Choroid plexus epithelial cell (primary cell): ENCODE measurements at regions not wholly inside any gene's neighbourhood (a gene's known extent, or its start where the extent isn't known, plus 50 kb on each side); places are given as distances from the start of the nearest gene placed in this dataset.
"Not testable (repeated sequence)": the region's sequence is repeated elsewhere in the genome, so short reads cannot be mapped to it uniquely, and the experiment has no call there.

ENCODE experiments used
- DNase-seq: peaks from one replicate; pipeline ENCODE4 v3.0.0-alpha.2; 2010; ENCODE audit warnings: low read depth
- H3K4me3 ChIP-seq: 2 replicates; pipeline ENCODE4 v1.5.1; 2011; ENCODE audit warnings: low read depth, mild to moderate bottlenecking, control low read depth, low read length, moderate library complexity
- TF ChIP-seq, protein P1 (sequence below): conservative IDR thresholded peaks from 2 replicates; pipeline ENCODE4 v1.5.1; 2011; ENCODE audit warnings: low read depth, mild to moderate bottlenecking, control low read depth, inconsistent platforms, low read length, moderate library complexity

DNA sequence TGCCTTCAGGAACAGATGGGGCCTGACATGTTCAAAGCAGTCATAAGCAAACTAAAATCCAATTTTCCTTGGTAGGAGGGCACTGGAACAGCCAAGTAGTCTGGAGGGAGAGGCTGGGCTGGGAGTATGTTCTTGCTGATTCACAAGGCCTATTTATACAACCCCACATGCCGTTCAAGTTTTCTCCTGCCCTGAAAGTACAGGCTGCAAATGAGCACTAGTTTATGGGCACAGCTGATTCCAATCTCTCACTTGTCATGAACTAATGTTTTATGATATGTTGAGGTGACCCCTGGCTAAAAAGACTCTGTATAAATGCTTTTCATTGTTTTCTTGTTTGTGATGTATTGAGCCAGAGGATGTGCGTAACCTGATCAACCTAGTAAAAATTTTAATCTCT, 183.4 kb upstream of the SRD5A2 start:
- TF ChIP-seq, protein P1, sequence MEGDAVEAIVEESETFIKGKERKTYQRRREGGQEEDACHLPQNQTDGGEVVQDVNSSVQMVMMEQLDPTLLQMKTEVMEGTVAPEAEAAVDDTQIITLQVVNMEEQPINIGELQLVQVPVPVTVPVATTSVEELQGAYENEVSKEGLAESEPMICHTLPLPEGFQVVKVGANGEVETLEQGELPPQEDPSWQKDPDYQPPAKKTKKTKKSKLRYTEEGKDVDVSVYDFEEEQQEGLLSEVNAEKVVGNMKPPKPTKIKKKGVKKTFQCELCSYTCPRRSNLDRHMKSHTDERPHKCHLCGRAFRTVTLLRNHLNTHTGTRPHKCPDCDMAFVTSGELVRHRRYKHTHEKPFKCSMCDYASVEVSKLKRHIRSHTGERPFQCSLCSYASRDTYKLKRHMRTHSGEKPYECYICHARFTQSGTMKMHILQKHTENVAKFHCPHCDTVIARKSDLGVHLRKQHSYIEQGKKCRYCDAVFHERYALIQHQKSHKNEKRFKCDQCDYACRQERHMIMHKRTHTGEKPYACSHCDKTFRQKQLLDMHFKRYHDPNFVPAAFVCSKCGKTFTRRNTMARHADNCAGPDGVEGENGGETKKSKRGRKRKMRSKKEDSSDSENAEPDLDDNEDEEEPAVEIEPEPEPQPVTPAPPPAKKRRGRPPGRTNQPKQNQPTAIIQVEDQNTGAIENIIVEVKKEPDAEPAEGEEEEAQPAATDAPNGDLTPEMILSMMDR = no peak

DNA sequence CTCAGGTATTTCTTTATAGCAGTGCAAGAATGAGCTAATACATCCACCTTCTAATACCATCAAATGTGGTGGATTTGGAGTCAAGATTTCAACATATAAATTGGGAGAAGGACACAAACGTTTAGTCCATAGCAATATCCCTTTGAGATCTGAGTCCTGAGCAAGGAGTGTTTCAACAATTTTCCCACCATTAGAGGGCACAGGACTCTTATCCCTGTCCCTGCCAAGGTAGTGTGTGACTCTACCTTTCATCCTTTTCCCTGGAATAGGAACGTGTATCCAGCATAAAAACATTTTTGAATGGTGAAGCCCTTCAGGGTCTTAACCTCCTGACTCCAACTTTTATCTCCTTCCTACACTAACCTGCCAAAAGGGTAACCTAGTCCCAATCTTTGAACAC, 181.3 kb upstream of the SRD5A2 start:
- no peak overlapping the region for H3K4me3 ChIP-seq
- peak; percentile 1 for DNase-seq
- TF ChIP-seq, protein P1 = no peak

More for the DNA sequence above, 183.4 kb upstream of the SRD5A2 start:
- H3K4me3 ChIP-seq = no peak overlapping the region
- no peak for DNase-seq

DNA sequence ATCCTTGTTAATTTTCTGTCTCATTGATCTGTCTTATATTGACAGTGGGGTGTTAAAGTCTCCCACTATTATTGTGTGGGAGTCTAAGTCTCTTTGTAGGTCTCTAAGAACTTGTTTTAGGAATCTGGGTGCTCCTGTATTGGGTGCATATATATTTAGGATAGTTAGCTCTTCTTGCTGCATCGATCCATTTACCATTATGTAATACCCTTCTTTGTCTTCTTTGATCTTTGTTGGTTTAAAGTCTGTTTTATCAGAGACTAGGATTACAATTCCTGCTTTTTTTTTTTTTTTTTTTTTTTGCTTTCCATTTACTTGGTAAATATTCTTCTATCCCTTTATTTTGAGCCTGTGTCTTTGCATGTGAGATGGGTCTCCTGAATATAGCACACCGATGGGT, 176.6 kb upstream of the SRD5A2 start:
- H3K4me3 ChIP-seq, DNase-seq: not testable (repeated sequence)

DNA sequence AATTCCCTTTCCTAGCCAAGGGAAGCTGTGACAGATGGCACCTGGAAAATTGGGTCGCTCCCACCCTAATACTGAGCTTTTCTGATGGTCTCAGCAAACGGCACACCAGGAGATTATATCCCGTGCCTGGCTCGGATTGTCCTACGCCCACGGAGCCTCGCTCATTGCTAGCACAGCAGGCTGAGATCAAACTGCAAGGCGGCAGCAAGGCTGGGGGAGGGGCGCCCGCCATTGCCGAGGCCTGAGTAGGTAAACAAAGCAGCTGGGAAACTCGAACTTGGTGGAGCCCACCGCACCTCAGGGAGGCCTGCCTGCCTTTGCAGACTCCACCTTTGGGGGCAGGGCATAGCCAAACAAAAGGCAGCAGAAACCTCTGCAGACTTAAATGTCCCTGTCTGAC, 168.0 kb upstream of the SRD5A2 start:
- H3K4me3 ChIP-seq, DNase-seq: not testable (repeated sequence)

DNA sequence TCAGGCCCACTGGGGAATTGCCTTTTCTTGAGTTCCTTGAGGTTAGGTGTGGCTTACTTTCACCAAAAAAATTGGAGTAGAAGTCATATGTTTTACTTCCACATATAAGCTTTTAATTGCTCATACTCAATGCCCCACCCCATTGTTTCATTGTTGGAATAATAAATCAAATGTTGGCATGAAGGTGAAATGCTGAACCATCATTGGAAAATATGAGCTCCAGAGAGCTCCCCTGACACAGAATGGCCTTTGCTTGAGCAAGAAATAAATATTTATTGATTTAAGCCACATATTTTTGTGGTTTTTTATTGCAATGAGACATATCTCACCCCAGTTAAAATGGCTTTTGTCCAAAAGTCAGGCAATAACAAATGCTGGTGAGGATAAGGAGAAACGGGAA, 167.3 kb upstream of the SRD5A2 start:
- H3K4me3 ChIP-seq = no peak overlapping the region
- TF ChIP-seq, protein P1 = no peak
- no peak for DNase-seq

DNA sequence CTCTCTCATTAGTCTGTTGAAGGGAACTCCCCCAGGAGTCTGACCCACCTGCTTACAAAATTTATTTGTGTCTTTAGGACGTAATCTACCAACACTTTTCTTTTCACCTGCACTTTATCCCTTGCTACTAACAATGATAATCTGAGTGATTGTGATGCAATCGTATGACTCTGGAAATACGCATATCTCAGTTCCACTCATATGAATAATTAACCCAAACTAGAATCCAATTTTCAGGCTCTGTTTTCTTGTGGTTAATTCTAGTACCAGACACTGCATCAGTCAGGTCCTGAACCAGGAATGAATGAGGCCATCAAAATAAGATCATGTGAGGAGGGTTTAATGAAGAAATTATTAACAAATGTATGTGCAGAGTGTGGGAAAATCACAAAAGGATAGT, 158.4 kb upstream of the SRD5A2 start:
- TF ChIP-seq, protein P1 = no peak
- H3K4me3 ChIP-seq = no peak overlapping the region
- DNase-seq = no peak

DNA sequence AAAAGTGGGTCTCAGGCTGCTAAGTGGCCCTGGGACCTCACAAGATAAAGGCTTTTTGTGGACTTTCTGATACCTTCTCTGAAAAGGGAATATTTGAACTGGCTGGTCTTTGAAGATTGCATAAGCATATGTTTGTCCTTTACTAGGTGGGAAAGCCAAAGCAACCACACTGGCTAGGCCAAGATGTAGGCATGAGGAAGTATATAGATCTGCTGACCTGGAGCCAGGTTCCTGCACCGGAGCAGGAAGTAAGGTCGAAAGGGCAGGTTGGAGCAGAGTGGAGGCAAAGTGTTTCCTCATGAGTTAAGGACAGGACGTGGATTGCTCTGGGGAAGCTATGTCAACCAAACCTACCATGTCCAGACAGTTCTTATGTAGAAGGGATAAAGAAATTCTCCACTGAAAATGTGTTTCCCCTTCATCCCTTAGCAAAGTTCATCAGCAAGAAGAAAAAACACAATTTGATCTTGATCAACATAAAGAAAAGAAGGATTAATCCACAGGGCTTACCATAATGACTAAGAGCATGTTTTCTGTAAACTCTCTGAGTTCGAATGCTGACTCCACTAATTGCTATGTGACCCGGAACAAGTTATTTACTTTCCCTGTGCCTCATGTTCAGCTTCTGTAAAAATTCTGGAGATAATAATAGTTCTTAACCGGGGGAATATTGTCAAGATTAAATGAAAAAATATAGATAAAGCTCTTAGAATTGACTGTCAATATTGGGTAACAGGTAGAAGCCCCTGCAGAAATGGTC, 156.1 kb upstream of the SRD5A2 start:
- no peak overlapping the region for H3K4me3 ChIP-seq
- TF ChIP-seq, protein P1 = no peak
- no peak for DNase-seq

DNA sequence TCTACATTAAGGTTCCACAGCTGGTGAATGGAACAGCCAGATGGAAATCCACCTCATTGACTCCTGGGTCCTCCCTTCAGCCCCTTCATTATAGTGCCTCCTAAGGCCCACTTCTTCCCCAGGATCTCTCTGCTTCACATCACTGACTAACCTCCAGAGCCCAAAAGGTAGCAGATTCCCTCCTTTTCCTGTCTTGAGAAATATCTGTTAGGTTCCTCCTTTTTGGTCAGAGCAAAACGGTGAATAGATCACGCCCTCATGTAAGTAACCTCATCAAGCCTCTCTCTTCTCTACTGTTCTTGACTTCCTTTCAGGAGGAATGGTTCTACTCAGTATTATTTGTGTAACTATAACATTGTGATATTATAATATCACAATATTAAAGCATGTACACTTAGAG, 155.0 kb upstream of the SRD5A2 start:
- TF ChIP-seq, protein P1 = no peak
- DNase-seq = no peak
- H3K4me3 ChIP-seq = no peak overlapping the region
